HG03060 (cell line): ENCODE measurements at regions not wholly inside any gene's neighbourhood (a gene's known extent, or its start where the extent isn't known, plus 50 kb on each side); places are given as distances from the start of the nearest gene placed in this dataset.
"Not testable (repeated sequence)": the region's sequence is repeated elsewhere in the genome, so short reads cannot be mapped to it uniquely, and the experiment has no call there.

ENCODE experiments used
- ATAC-seq: cut with Tn5 transposase; IDR thresholded peaks from one replicate; pipeline ENCODE4 v1.9.1; 2021; ENCODE audit warnings: low read depth, moderate number of reproducible peaks; ENCODE audit not compliant: unreplicated experiment

GRCh38 chr4:108416831-108417230 lies 203.5 kb upstream of the RPL34 start:
- ATAC-seq: no peak

GRCh38 chr4:108415389-108415788 lies 205.0 kb upstream of the RPL34 start:
- no peak for ATAC-seq

GRCh38 chr4:108411836-108412235 lies 208.5 kb upstream of the RPL34 start:
- no peak for ATAC-seq

GRCh38 chr4:108409691-108410090 lies 210.7 kb upstream of the RPL34 start:
- ATAC-seq: not testable (repeated sequence)

GRCh38 chr4:108405586-108405985 lies 214.8 kb upstream of the RPL34 start:
- ATAC-seq: no peak

GRCh38 chr4:108400309-108400708 lies 220.1 kb upstream of the RPL34 start:
- ATAC-seq: no peak

GRCh38 chr4:108399610-108400265 lies 220.6 kb upstream of the RPL34 start:
- no peak for ATAC-seq

- no peak for ATAC-seq
These were observed 221.5 kb upstream of the RPL34 start for GRCh38 chr4:108398836-108399235.

- no peak for ATAC-seq
These were observed 222.1 kb upstream of the RPL34 start for GRCh38 chr4:108398316-108398715.

- ATAC-seq: no peak
These were observed 222.5 kb upstream of the RPL34 start for GRCh38 chr4:108397850-108398249.

- no peak for ATAC-seq
These were observed 223.4 kb upstream of the RPL34 start for GRCh38 chr4:108396900-108397497.

GRCh38 chr4:108395786-108396185 lies 224.6 kb upstream of the RPL34 start:
- no peak for ATAC-seq

GRCh38 chr4:108393890-108394472 lies 225.2 kb upstream of the LEF1 start:
- ATAC-seq: no peak

GRCh38 chr4:108391701-108392455 lies 223.1 kb upstream of the LEF1 start:
- ATAC-seq: no peak

- ATAC-seq: no peak
These were observed 216.3 kb upstream of the LEF1 start for GRCh38 chr4:108385076-108385475.

- ATAC-seq: no peak
These were observed 215.8 kb upstream of the LEF1 start for GRCh38 chr4:108384544-108384943.

GRCh38 chr4:108383157-108383556 lies 214.4 kb upstream of the LEF1 start:
- no peak for ATAC-seq

- ATAC-seq: no peak
These were observed 214.0 kb upstream of the LEF1 start for GRCh38 chr4:108382751-108383150.

GRCh38 chr4:108378164-108378563 lies 209.4 kb upstream of the LEF1 start:
- no peak for ATAC-seq

GRCh38 chr4:108377021-108377420 lies 208.3 kb upstream of the LEF1 start:
- ATAC-seq: no peak

- no peak for ATAC-seq
These were observed 206.7 kb upstream of the LEF1 start for GRCh38 chr4:108375434-108375833.
